Esophagus muscularis mucosa (tissue), 4 donors: ENCODE measurements at regions not wholly inside any gene's neighbourhood (a gene's known extent, or its start where the extent isn't known, plus 50 kb on each side); places are given as distances from the start of the nearest gene placed in this dataset.

Experiments used
- EP300 ChIP-seq: sonication (generic); formaldehyde crosslinking; IDR thresholded peaks from one replicate; pipeline ENCODE4 v1.6.1; 2017; ENCODE audit warnings: antibody characterized with exemption
- POLR2A ChIP-seq: fragments of 450-650 bp; IDR thresholded peaks from one replicate; pipeline ENCODE4 v1.6.1; 2017; ENCODE audit warnings: antibody characterized with exemption, moderate library complexity, mild to moderate bottlenecking, low read depth
- POLR2AphosphoS5 ChIP-seq, 2 donors: sonication (generic); formaldehyde crosslinking; IDR thresholded peaks; one replicate each; pipeline ENCODE4 v1.6.1; 2017; ENCODE audit warnings: antibody characterized with exemption in 2 of 2
- TF ChIP-seq, protein P1 (sequence below), 3 experiments: fragments of 200-600 bp in 2 of 3; fragments of 450-650 bp in 1 of 3; sonication (generic) in 2 of 3; IDR thresholded peaks; one replicate each; pipeline ENCODE4 v1.5.1; 2017 to 2019; ENCODE audit warnings: antibody characterized with exemption in 3 of 3, mild to moderate bottlenecking in 2 of 3, moderate library complexity in 1 of 3

DNA sequence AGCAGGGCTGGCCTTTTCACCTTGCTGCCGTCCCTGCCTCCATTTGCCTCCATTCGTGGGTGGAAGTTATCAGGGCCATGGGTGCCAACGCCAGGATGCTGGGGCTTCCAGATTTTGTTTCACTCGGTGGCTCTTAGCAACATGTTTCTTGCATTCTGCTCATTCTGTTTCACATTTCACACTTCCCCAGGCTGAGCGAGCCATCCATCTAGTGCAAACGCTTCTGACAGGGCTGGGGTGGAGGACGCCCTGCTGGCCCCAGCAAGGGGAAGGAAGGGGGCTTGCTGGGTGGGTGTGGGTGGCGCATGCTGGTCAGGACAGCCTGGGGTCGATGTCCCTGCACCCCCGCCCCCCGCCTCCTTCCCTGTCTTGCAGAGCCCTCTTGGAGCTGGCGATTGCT lies 165.2 kb downstream of the URI1 start:
- TF ChIP-seq POLR2A: no peak
- TF ChIP-seq, protein P1, sequence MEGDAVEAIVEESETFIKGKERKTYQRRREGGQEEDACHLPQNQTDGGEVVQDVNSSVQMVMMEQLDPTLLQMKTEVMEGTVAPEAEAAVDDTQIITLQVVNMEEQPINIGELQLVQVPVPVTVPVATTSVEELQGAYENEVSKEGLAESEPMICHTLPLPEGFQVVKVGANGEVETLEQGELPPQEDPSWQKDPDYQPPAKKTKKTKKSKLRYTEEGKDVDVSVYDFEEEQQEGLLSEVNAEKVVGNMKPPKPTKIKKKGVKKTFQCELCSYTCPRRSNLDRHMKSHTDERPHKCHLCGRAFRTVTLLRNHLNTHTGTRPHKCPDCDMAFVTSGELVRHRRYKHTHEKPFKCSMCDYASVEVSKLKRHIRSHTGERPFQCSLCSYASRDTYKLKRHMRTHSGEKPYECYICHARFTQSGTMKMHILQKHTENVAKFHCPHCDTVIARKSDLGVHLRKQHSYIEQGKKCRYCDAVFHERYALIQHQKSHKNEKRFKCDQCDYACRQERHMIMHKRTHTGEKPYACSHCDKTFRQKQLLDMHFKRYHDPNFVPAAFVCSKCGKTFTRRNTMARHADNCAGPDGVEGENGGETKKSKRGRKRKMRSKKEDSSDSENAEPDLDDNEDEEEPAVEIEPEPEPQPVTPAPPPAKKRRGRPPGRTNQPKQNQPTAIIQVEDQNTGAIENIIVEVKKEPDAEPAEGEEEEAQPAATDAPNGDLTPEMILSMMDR (IDR thresholded peaks at IDR 0.05): no peak
- TF ChIP-seq POLR2AphosphoS5 (IDR thresholded peaks at IDR 0.05): no peak
- TF ChIP-seq EP300: no peak
